Mammary epithelial cell (primary cell): ENCODE measurements at regions not wholly inside any gene's neighbourhood (a gene's known extent, or its start where the extent isn't known, plus 50 kb on each side); places are given as distances from the start of the nearest gene placed in this dataset.
"Not testable (repeated sequence)": the region's sequence is repeated elsewhere in the genome, so short reads cannot be mapped to it uniquely, and the experiment has no call there.

Experiments
- EZH2 ChIP-seq: IDR thresholded peaks from 2 replicates; pipeline ENCODE4 v1.6.1; 2012; ENCODE audit warnings: low read length, inconsistent platforms, borderline replicate concordance
- TF ChIP-seq, protein P1 (sequence below), 2 donors: IDR thresholded peaks in 1 of 2; conservative IDR thresholded peaks in 1 of 2; 2 replicates each; pipeline ENCODE4 v1.5.1; 2011 to 2012; ENCODE audit warnings: inconsistent platforms in 2 of 2, low read length in 2 of 2, mild to moderate bottlenecking in 2 of 2, control low read depth in 1 of 2, low read depth in 1 of 2; ENCODE audit not compliant: insufficient read depth in 1 of 2; ENCODE audit errors: extremely low read depth in 1 of 2

DNA sequence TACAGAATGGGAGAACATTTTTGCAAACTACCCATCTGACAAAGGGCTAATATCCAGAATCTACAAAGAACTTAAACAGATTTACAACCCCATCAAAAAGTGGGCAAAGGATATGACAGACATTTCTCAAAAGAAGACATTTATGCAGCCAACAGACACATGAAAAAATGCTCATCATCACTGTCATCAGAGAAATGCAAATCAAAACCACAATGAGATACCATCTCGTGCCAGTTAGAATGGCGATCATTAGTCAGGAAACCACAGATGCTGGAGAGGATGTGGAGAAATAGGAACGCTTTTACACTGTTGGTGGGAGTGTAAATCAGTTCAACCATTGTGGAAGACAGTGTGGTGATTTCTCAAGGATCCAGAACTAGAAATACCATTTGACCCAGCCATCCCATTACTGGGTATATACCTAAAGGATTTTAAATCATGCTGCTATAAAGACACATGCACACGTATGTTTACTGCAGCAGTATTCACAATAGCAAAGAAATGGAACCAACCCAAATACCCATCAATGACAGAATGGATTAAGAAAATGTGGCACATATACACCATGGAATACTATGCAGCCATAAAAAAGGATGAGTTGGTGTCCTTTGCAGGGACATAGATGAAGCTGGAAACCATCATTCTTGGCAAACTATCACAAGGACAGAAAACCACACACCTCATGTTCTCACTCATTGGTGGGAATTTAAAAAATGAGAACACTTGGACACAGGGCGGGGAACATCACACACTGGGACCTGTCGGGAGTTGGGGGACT is 317.7 kb upstream of the THBS1 start:
- TF ChIP-seq, protein P1, sequence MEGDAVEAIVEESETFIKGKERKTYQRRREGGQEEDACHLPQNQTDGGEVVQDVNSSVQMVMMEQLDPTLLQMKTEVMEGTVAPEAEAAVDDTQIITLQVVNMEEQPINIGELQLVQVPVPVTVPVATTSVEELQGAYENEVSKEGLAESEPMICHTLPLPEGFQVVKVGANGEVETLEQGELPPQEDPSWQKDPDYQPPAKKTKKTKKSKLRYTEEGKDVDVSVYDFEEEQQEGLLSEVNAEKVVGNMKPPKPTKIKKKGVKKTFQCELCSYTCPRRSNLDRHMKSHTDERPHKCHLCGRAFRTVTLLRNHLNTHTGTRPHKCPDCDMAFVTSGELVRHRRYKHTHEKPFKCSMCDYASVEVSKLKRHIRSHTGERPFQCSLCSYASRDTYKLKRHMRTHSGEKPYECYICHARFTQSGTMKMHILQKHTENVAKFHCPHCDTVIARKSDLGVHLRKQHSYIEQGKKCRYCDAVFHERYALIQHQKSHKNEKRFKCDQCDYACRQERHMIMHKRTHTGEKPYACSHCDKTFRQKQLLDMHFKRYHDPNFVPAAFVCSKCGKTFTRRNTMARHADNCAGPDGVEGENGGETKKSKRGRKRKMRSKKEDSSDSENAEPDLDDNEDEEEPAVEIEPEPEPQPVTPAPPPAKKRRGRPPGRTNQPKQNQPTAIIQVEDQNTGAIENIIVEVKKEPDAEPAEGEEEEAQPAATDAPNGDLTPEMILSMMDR (conservative IDR thresholded peaks at IDR 0.05 in 1 of 2, IDR thresholded peaks at IDR 0.05 in 1 of 2; ENCODE audit: extremely low read depth in 1 of 2, insufficient read depth in 1 of 2, low read depth in 1 of 2, low read length in 2 of 2): not testable (repeated sequence)
- not testable (repeated sequence) for TF ChIP-seq EZH2
